ENCODE measurements at regions not wholly inside any gene's neighbourhood (a gene's known extent, or its start where the extent isn't known, plus 50 kb on each side); places are given as distances from the start of the nearest gene placed in this dataset.

GRCh38 chr1:213931836-213932235 is 55.9 kb upstream of the PROX1 start:
- TF ChIP-seq CTCF (IDR thresholded peaks at IDR 0.05) (no peak), POLR2A (IDR thresholded peaks at IDR 0.05) (no peak)
